GM19397 (cell line): ENCODE measurements at regions not wholly inside any gene's neighbourhood (a gene's known extent, or its start where the extent isn't known, plus 50 kb on each side); places are given as distances from the start of the nearest gene placed in this dataset.
"Not testable (repeated sequence)": the region's sequence is repeated elsewhere in the genome, so short reads cannot be mapped to it uniquely, and the experiment has no call there.

ENCODE experiments used
- ATAC-seq: cut with Tn5 transposase; IDR thresholded peaks from one replicate; pipeline ENCODE4 v1.9.1; 2021; ENCODE audit warnings: mild to moderate bottlenecking, moderate library complexity; ENCODE audit not compliant: unreplicated experiment

- ATAC-seq = no peak
Measured at GRCh38 chr2:145460112-145460511, 940.2 kb upstream of the ZEB2 start.

GRCh38 chr2:145431181-145431951 lies 911.4 kb upstream of the ZEB2 start:
- no peak for ATAC-seq

GRCh38 chr2:145423809-145424208 lies 903.9 kb upstream of the ZEB2 start:
- no peak for ATAC-seq

- no peak for ATAC-seq
Measured at GRCh38 chr2:145422576-145422975, 902.7 kb upstream of the ZEB2 start.

GRCh38 chr2:145421841-145422240 lies 901.9 kb upstream of the ZEB2 start:
- ATAC-seq = no peak

- ATAC-seq = no peak
Measured at GRCh38 chr2:145416640-145417039, 896.7 kb upstream of the ZEB2 start.

- no peak for ATAC-seq
Measured at GRCh38 chr2:145415151-145415550, 895.2 kb upstream of the ZEB2 start.

GRCh38 chr2:145413261-145414030 lies 893.5 kb upstream of the ZEB2 start:
- ATAC-seq = no peak

GRCh38 chr2:145412155-145412554 lies 892.2 kb upstream of the ZEB2 start:
- ATAC-seq = peak; percentile 39

GRCh38 chr2:145411493-145411892 lies 891.6 kb upstream of the ZEB2 start:
- peak; percentile 90 for ATAC-seq

- ATAC-seq = no peak
Measured at GRCh38 chr2:145410086-145410485, 890.2 kb upstream of the ZEB2 start.

GRCh38 chr2:145408980-145409379 lies 889.1 kb upstream of the ZEB2 start:
- ATAC-seq = no peak

GRCh38 chr2:145404690-145405089 lies 884.8 kb upstream of the ZEB2 start:
- no peak for ATAC-seq

- no peak for ATAC-seq
Measured at GRCh38 chr2:145402706-145403277, 882.9 kb upstream of the ZEB2 start.

- no peak for ATAC-seq
Measured at GRCh38 chr2:145399131-145399530, 879.2 kb upstream of the ZEB2 start.

- no peak for ATAC-seq
Measured at GRCh38 chr2:145394181-145394580, 874.3 kb upstream of the ZEB2 start.

- no peak for ATAC-seq
Measured at GRCh38 chr2:145386973-145387372, 867.1 kb upstream of the ZEB2 start.

GRCh38 chr2:145383961-145384360 lies 864.0 kb upstream of the ZEB2 start:
- ATAC-seq = no peak

- ATAC-seq = no peak
Measured at GRCh38 chr2:145380436-145381017, 860.6 kb upstream of the ZEB2 start.

GRCh38 chr2:145379934-145380333 lies 860.0 kb upstream of the ZEB2 start:
- ATAC-seq = no peak

- no peak for ATAC-seq
Measured at GRCh38 chr2:145374165-145374564, 854.2 kb upstream of the ZEB2 start.

GRCh38 chr2:145367334-145367733 lies 847.4 kb upstream of the ZEB2 start:
- not testable (repeated sequence) for ATAC-seq
